Astrocyte (in vitro differentiated cells and primary cell): ENCODE measurements at regions not wholly inside any gene's neighbourhood (a gene's known extent, or its start where the extent isn't known, plus 50 kb on each side); places are given as distances from the start of the nearest gene placed in this dataset.

Source experiments
- DNase-seq: peaks from one replicate; pipeline ENCODE4 v3.0.0-alpha.2; 2010; ENCODE audit warnings: low read depth
- FAIRE-seq: peaks from 2 replicates; lab custom pipeline; 2011; peaks lifted over from hg19 to GRCh38; lab: Jason Lieb, UNC
- H2AFZ ChIP-seq: 2 replicates; pipeline ENCODE4 v1.6.0; 2012; ENCODE audit warnings: low read depth, low read length, inconsistent platforms
- H3K27ac ChIP-seq: 2 replicates; pipeline ENCODE4 v1.5.1; 2011; ENCODE audit warnings: low read depth, low read length, inconsistent platforms
- H3K27me3 ChIP-seq: 2 replicates; pipeline ENCODE4 v1.6.0; 2011; ENCODE audit warnings: low read length, inconsistent platforms; ENCODE audit not compliant: insufficient read depth
- H3K36me3 ChIP-seq: 2 replicates; pipeline ENCODE4 v1.5.1; 2011; ENCODE audit warnings: low read length, inconsistent platforms; ENCODE audit not compliant: insufficient read depth
- H3K4me1 ChIP-seq: 2 replicates; pipeline ENCODE4 v1.5.1; 2011; ENCODE audit warnings: low read length, inconsistent platforms; ENCODE audit not compliant: insufficient read depth
- H3K4me2 ChIP-seq: 2 replicates; pipeline ENCODE4 v1.6.0; 2012; ENCODE audit warnings: low read length, inconsistent platforms
- H3K4me3 ChIP-seq: 2 replicates; pipeline ENCODE4 v1.5.1; 2011; ENCODE audit warnings: low read depth, mild to moderate bottlenecking, low read length, inconsistent platforms; ENCODE audit not compliant: insufficient read depth
- H3K79me2 ChIP-seq: 2 replicates; pipeline ENCODE4 v1.6.0; 2012; ENCODE audit warnings: mild to moderate bottlenecking, low read length, inconsistent platforms; ENCODE audit not compliant: insufficient read depth
- H3K9ac ChIP-seq: 2 replicates; pipeline ENCODE4 v1.6.0; 2012; ENCODE audit warnings: mild to moderate bottlenecking, low read length, inconsistent platforms
- H3K9me3 ChIP-seq: 2 replicates; pipeline ENCODE4 v1.5.1; 2012; ENCODE audit warnings: low read depth, mild to moderate bottlenecking, low read length, inconsistent platforms; ENCODE audit not compliant: insufficient read depth
- H4K20me1 ChIP-seq: 2 replicates; pipeline ENCODE4 v1.6.0; 2012; ENCODE audit warnings: low read length, inconsistent platforms; ENCODE audit not compliant: insufficient read depth
- H3K27ac Mint-ChIP-seq: one replicate; pipeline ENCODE4 v1.8.0; 2021; ENCODE audit warnings: mild to moderate bottlenecking, mixed read lengths; ENCODE audit not compliant: unreplicated experiment
- H3K27me3 Mint-ChIP-seq: one replicate; pipeline ENCODE4 v1.8.0; 2021; ENCODE audit warnings: low read depth, mixed read lengths; ENCODE audit not compliant: unreplicated experiment
- H3K36me3 Mint-ChIP-seq: one replicate; pipeline ENCODE4 v1.8.0; 2021; ENCODE audit warnings: low read depth, mixed read lengths; ENCODE audit not compliant: unreplicated experiment
- H3K4me1 Mint-ChIP-seq: one replicate; pipeline ENCODE4 v1.8.0; 2021; ENCODE audit warnings: low read depth, mixed read lengths; ENCODE audit not compliant: unreplicated experiment
- H3K4me3 Mint-ChIP-seq: one replicate; pipeline ENCODE4 v1.8.0; 2021; ENCODE audit warnings: mild to moderate bottlenecking, moderate library complexity, mixed read lengths; ENCODE audit not compliant: unreplicated experiment
- H3K9me3 Mint-ChIP-seq: one replicate; pipeline ENCODE4 v1.8.0; 2021; ENCODE audit warnings: mild to moderate bottlenecking, mixed read lengths; ENCODE audit not compliant: unreplicated experiment
- EZH2 ChIP-seq: IDR thresholded peaks from 2 replicates; pipeline ENCODE4 v1.6.1; 2012; ENCODE audit warnings: mild to moderate bottlenecking, low read length, inconsistent platforms; ENCODE audit not compliant: insufficient read depth
- TF ChIP-seq, protein P1 (sequence below): IDR thresholded peaks from 2 replicates; pipeline ENCODE4 v1.5.1; 2011; ENCODE audit warnings: low read depth, mild to moderate bottlenecking, inconsistent platforms, low read length, moderate library complexity; ENCODE audit not compliant: insufficient read depth

DNA sequence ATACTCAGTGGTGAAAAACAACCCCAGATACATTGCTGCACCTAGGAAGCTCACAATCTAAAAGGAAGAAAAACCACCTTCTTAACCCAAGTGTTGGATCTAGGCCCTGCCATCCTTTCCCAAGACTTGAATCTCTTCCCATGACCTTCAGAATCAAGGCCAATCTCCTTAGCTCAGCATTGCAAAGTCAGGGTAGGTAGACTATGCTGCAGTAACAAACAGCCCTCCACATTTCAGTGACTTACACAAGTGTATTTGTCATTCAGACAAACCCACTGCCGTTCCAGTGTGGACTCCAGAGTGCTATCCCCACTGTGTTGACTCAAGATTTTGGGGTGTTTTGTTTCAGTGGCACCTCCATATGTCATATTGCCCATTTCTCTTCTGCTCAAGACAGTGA is 278.4 kb downstream of the UACA start:
- no peak for FAIRE-seq
- H3K27ac Mint-ChIP-seq = no peak overlapping the region
- H3K9me3 ChIP-seq = peaks cover 5% of the 10 kb centered on the region

DNA sequence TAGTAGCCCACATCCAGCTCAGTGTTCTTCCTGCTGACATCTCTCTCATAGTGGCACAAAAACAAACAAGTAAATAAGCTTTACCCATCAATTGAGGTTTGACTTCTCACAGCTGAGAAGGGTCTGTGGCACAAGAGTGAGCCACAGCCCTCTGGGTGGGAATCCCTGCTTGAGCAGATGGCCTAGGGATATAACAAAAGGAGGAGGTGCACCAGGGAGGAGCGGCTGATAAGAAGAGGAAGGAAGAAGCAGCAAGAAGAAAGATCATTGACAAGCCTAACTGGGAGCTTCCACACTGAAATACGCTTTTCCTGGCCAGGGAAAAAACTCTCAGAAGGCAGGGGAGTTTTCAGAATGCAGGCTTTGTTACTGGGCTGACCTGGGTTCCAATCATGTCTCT is 279.8 kb downstream of the UACA start:
- Histone ChIP-seq H3K79me2 (no peaks in the 10 kb centered on the region), H3K36me3 (no peaks in the 10 kb centered on the region), H3K4me3 (no peak overlapping the region), H4K20me1 (peaks cover 8% of the 10 kb centered on the region), H3K4me2 (no peak overlapping the region), H3K27ac (no peak overlapping the region), H3K9ac (no peak overlapping the region), H3K4me1 (peaks cover 13% of the 10 kb centered on the region), H2AFZ (no peak overlapping the region), H3K9me3 (peaks cover 5% of the 10 kb centered on the region), H3K27me3 (peaks cover 42% of the 10 kb centered on the region)
- no peak overlapping the region for H3K27ac Mint-ChIP-seq
- DNase-seq = no peak
- peaks cover 13% of the 10 kb centered on the region for H3K4me1 Mint-ChIP-seq
- peaks cover 65% of the 10 kb centered on the region for H3K27me3 Mint-ChIP-seq
- H3K36me3 Mint-ChIP-seq = peaks cover 5% of the 10 kb centered on the region
- no peak for FAIRE-seq
- no peak overlapping the region for H3K4me3 Mint-ChIP-seq
- TF ChIP-seq, protein P1, sequence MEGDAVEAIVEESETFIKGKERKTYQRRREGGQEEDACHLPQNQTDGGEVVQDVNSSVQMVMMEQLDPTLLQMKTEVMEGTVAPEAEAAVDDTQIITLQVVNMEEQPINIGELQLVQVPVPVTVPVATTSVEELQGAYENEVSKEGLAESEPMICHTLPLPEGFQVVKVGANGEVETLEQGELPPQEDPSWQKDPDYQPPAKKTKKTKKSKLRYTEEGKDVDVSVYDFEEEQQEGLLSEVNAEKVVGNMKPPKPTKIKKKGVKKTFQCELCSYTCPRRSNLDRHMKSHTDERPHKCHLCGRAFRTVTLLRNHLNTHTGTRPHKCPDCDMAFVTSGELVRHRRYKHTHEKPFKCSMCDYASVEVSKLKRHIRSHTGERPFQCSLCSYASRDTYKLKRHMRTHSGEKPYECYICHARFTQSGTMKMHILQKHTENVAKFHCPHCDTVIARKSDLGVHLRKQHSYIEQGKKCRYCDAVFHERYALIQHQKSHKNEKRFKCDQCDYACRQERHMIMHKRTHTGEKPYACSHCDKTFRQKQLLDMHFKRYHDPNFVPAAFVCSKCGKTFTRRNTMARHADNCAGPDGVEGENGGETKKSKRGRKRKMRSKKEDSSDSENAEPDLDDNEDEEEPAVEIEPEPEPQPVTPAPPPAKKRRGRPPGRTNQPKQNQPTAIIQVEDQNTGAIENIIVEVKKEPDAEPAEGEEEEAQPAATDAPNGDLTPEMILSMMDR = no peak
- peaks cover 9% of the 10 kb centered on the region for H3K9me3 Mint-ChIP-seq

More for the DNA sequence above, 278.4 kb downstream of the UACA start:
- no peak for DNase-seq
- no peaks in the 10 kb centered on the region for H3K79me2 ChIP-seq
- no peak overlapping the region for H3K4me2 ChIP-seq
- H3K36me3 ChIP-seq = no peaks in the 10 kb centered on the region
- Mint-ChIP-seq H3K27me3 (peaks cover 70% of the 10 kb centered on the region), H3K9me3 (peaks cover 3% of the 10 kb centered on the region), H3K36me3 (peaks cover 5% of the 10 kb centered on the region), H3K4me1 (peaks cover 13% of the 10 kb centered on the region), H3K4me3 (no peak overlapping the region)
- TF ChIP-seq EZH2 = no peak
- TF ChIP-seq, protein P1 = no peak
- peaks cover 13% of the 10 kb centered on the region for H3K4me1 ChIP-seq
- H4K20me1 ChIP-seq = peaks cover 8% of the 10 kb centered on the region
- peaks cover 42% of the 10 kb centered on the region for H3K27me3 ChIP-seq
- no peak overlapping the region for H3K4me3 ChIP-seq
- no peak overlapping the region for H3K27ac ChIP-seq
- no peak overlapping the region for H3K9ac ChIP-seq
- no peak overlapping the region for H2AFZ ChIP-seq

DNA sequence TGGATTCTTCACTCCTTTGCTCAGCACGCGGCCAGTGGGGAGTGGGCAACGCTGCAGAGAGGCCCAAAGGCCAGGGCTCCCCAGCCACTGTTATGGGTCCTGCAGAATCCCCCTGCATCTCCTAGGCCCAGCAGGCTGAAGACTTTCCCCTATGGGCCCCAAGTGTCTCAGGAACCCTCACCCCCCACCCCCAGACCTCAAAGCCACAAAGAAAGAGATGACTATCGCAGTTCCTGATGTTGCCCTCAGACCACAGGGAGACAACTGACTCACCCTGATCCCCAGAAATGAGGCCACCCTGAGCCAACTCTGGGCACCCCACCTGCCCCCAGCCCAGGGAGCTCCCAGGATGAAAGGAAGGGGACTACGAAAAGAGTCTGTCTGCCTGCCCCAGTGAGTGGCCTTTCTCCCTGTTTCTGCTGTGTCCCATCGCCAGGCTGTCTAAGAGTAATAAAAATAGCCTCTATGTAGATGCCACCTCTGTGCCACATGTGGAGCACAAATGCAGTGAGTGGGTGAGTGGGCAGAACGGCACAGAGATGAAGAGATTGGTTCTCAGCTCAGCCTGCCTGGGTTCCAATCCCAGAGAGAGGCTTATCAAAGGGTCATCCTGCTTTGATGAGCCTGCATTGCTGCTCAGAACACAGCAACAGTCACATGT is 283.0 kb downstream of the UACA start:
- Histone ChIP-seq H3K27me3 (peaks cover 44% of the 10 kb centered on the region), H2AFZ (no peak overlapping the region), H3K27ac (no peak overlapping the region), H3K4me1 (peaks cover 7% of the 10 kb centered on the region), H3K79me2 (no peaks in the 10 kb centered on the region), H3K4me3 (no peak overlapping the region), H3K36me3 (no peaks in the 10 kb centered on the region), H3K9me3 (peaks cover 5% of the 10 kb centered on the region), H3K4me2 (no peak overlapping the region), H3K9ac (no peak overlapping the region), H4K20me1 (no peaks in the 10 kb centered on the region)
- H3K4me3 Mint-ChIP-seq = no peak overlapping the region
- FAIRE-seq = no peak
- H3K27ac Mint-ChIP-seq = no peak overlapping the region
- H3K27me3 Mint-ChIP-seq = peaks cover 75% of the 10 kb centered on the region
- H3K36me3 Mint-ChIP-seq = peaks cover 5% of the 10 kb centered on the region
- no peak for DNase-seq
- peaks cover 11% of the 10 kb centered on the region for H3K9me3 Mint-ChIP-seq
- H3K4me1 Mint-ChIP-seq = peaks cover 3% of the 10 kb centered on the region
- TF ChIP-seq EZH2 = no peak
- TF ChIP-seq, protein P1 = no peak
